Hematopoietic multipotent progenitor cell treated with erythropoietin and hydrocortisone succinate and interleukin-3 and kit ligand, for 8 days (in vitro differentiated cells): ENCODE measurements at regions not wholly inside any gene's neighbourhood (a gene's known extent, or its start where the extent isn't known, plus 50 kb on each side); places are given as distances from the start of the nearest gene placed in this dataset.

Experiments used
- DNase-seq: peaks from one replicate; pipeline ENCODE4 v3.0.0-alpha.2; 2015

DNA sequence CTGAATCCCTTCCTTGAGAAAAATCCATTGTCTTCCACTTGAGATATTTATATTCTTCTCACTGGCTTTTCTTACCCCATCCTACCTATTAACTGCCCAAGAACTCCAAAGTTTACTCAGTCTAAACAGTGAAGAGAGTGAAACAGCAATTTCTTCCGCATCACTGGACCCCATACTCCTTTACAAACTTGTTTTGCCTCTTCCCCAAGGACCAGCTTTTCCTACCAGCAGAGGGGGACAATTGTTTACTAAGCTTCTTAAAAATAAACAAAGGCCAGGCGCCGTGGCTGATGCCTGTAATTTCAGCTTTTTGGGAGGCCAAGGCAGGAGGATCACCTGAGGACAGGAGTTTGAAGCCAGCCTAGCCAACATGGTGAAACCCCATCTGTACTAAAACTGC, 52.0 kb downstream of the LRATD1 start:
- DNase-seq: no peak

DNA sequence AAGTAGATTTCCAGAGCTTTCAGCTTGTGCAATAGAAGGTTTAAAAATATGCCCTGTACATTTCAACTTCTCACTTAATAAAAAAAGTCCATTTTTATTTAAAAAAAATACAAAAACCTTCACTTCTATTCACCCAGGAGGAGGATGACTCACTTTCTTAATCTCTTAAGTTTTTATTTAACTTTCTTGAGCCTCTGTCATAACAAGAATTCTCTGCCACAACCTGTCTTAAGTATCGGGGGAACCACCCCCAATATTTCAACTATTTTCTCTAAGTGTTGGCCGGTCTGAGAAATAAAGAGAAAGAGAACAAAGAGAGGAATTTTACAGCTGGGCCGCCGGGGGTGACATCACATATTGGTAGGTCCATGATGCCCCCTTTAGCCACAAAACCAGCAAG, 58.4 kb downstream of the LRATD1 start:
- no peak for DNase-seq

DNA sequence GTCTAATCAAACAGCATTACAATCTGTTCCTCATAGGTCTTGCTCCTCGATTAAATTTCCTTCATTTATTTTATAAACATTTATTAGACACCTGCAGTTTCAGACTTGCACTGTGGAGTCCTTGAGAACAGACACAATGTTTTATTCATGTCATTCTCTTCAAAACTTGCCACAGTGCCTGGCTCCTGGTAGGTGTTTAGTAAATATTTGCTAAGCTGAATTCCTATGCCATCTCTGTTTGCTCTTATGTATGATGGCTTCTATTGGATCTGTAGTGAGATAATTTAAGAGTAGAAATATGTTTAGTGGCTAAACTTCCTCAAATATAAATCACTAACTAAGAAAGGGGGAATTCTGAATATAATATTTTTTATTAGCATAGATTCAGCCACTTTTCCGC, 61.4 kb downstream of the LRATD1 start:
- no peak for DNase-seq

DNA sequence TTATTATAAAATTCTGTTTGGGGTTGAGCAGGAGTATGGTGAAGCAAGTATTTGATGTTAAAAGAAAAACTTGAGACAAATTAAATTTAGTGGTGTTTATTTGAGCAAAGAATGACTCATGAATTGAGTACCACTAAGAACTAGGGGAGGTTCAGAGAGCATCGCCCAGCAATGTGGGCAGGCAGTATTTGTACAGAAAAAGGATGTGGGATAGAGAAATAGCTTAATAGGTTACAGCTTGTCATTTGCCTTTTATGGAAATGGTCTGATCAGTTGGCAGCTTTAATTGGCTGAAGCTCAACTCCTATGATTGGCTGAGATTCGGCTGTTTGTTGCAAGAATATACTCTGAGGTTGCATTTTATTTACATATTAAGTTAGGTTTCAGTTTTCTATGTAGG, 68.2 kb downstream of the LRATD1 start:
- DNase-seq: no peak

DNA sequence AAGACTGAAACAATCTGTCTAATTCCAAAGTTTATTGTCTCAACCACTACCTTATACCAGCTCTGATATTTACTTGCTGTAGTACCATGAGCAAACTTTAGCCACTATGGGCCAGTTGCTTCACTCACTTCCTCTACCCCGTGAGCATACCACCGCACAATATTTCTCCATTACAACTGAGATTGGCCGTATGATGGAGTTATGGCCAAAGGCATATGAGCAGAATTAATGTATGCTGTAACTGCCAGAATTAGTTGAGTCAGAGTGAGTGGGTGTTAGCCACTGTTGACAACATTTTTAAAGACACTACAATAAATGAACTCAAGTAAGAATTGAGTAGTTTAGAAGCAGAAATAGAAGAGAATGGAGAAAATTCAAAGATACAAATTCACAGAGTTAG, 69.7 kb downstream of the LRATD1 start:
- no peak for DNase-seq

DNA sequence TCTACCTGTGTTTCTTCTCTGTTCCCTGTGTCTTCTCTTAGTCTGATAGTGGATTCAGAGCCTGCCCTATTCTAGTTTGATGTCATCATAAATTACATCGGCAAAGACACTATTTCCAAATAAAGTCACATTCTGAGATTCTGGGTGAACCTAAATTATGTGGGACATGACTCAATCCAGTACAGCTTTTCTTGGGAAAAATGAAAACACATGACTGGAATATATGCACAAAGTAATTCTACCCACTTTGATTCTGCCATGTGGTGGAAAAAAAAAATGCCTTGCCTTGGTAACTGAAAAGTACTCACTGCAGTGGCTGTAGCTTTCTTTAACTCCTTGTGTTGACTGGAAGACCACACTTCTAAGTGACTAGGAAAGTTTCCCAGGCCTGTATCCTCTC, 73.7 kb downstream of the LRATD1 start:
- DNase-seq: no peak

DNA sequence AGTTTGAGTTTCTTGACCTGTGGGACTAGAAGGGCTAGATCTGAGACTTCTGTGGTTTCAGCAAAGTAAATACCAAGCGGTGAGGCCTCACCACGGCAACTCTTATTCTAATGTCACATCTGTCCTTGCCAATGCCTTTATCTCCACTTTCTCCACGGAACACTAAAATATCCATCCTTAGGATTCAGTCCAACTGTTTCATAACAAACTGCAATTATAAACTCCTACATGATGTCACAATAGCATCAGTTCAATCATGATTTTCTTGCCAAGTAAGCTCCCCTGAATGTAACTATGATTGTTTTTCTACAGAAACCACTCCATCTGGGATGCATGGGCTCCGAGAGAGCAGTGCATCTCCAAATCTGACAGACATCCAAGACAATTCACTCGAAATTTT, 79.6 kb downstream of the LRATD1 start:
- no peak for DNase-seq

DNA sequence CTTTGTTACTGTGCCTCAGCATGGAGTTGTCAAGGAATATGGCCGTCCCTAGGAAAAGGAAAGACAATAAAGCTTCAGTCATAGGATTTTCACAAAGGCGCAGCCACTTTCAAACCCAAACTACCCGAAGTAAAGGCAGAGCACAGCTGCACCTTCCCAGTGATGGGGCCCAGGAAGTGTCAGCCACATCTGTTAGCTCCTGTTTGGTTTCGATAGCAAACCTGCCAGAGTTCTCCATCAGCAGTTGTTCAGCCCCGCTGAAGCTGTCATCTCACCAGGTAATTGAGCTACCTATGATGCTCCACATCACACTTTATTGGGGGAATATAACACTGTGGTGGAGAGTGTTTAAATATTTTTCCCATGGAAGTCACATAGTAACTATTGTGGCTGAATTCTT, 80.7 kb downstream of the LRATD1 start:
- no peak for DNase-seq

DNA sequence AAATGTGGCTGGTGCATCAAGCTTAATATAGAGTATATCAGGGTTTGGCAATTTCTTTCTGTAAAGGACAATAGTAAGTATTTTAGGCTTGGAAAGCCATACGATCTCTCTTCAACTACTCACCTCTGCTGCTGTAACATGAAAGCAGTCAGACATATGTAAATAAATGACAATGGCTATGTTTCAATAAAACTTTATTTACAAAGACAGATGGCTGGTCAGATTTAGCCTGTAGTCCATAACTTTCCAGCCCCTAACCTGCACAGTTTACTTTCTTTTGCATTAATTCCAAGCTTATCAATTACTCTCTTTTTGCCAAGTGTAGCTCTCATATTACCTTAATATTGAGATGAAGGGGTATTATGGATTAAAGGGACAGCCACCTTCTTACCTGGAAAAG, 83.1 kb downstream of the LRATD1 start:
- no peak for DNase-seq

DNA sequence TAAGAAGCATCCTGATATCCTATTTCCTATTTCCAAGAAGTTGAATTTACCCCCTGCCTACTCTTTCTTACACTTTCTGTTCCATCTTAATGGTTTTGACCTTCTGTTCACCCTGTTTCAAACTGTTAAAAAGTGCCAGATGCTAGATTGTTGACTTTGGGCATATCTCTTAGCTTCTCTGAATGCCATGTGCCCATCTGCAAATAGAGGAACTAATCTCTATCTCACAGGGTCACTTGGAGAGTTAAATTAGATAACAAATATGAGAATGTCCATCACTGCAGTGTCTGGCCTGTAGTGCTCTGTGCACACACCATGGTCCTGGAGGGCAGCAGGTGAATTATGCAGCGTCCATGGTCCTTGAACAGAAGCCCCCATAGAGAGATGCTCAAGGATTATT, 83.8 kb downstream of the LRATD1 start:
- DNase-seq: no peak

DNA sequence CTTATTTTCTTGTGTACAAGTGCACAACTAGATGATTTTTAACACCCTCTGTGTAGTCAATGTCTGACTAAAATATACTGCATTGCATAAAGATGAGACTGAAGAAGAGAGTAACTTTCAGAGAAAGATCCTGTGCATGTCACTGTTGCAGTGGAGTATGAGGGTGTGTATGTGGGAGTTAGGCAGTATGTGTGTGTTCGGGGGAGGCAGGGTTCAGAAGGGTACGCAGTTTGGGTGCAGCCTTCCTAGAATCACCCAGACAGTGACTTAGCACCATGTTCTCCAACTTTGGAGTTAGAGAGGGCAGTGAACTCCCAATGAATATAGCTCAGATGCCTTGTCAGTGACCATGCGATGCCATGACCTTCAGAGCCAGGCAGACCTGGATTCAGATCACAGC, 84.6 kb downstream of the LRATD1 start:
- DNase-seq: no peak

DNA sequence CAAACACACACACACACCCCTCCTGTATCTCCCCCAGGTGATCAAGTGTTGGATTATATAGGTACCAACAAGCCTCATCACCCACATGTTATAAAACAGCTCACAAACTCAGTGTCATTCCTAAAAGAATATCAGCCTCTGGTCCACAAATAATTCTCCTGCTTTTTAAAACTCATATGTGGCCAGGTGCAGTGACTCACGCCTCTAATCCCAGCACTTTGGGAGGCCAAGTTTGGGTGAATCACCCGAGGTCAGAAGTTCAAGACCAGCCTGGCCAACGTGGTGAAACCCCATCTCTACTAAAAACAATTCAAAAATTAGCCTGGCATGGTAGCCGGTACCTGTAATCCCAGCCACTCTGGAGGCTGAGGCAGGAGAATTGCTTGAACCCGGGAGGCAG, 87.8 kb downstream of the LRATD1 start:
- no peak for DNase-seq

DNA sequence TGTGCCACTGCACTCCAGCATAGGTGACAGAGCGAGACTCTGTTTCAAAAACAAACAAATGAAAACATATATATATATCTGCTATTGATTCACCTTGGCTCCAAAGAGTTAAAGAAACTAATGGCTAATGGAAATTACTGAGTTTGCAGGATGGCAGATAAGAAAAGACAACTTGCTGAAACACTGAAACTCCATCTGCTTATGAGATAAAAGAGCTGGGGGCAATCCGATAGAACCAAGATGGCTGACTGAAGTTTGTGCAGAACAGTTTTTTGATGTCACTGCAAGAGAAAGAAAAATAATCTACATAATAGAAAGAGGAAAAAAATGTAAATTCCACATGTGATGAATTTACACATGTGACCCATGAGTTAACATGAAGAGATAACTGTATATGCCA, 88.2 kb downstream of the LRATD1 start:
- DNase-seq: no peak

DNA sequence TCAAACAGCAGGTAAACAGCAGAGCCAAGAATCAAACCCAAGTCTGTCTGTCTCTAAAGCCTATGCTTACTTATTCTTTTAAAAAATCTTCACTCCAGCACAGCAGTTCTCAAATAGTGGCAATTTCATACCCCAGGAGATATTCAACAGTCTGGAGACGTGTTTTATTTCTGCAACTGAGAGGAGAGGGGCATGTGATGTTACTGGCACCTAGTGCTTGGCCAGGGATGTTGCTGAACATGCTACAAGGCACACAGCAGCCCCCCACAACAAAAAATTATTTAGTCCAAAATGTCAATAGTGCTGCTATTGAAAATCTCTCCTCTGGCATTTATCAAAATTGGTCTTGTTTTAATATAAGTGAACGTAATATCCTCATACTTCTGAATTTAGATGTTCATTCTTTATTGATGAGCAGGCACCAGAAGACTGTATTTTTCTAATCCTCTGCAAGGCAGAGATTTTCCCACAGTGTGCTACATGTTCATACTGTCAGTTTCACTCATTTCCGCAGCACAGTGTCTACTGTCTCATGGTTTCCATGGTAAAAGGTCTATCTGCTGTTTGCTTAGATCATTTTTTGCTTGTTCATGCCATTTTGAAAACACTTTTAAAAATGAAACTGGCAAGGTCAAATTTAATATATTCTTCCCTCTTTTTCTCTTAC, 90.5 kb downstream of the LRATD1 start:
- no peak for DNase-seq

DNA sequence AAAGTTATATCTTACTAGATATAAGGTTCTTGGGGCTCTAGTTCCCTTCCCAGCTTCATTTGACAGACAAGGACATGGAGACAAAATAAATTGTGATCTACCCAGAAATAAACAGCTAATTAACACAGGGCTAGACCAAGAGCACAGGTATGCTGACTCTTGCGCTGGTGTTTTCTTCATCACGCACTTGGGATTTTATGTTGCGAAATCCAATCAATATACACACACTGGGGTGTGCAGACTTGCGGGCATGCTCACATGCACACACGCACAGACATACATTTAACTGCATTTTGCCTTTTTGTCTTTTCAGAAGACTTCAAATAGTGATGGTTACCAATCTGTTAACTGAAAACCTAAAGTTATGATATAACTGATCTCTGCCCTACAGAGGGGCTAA, 91.2 kb downstream of the LRATD1 start:
- DNase-seq: no peak

DNA sequence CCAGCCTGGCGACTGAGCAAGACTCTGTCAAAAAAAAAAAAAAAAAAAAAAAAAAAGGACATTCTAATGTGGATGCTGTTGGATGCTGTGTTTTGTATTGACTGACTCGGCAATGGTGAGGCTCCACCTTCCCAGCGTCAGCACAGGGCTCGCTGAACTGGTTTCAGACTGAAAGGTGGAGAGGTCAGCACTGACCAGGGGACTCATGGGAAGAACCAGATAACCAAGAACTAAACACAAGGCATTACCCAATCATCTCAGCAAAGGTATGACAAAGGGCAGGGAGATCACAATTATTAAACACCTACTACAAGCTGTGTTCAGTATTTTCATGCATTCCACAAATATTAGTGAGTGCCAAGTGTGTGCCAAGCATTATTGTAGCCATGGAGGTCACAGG, 103.2 kb downstream of the LRATD1 start:
- DNase-seq: no peak

DNA sequence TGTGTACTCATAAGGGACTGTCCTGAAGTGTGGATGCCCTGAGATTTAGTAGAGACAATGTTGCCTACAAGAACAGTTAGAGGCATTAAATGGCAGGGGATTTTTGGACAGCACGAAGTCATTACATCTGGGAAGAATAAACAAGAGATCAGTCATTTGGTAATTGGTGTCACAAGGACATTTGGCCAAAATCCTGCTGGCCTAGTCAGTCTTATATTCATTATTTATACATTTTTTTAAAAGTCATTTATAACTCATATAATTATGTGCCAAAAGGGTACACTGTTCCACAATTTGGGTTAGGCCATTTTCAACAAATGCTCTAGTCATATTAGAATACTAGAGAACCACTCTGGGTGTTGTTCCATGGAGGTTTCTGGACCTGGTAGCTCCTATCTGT, 104.7 kb downstream of the LRATD1 start:
- no peak for DNase-seq

DNA sequence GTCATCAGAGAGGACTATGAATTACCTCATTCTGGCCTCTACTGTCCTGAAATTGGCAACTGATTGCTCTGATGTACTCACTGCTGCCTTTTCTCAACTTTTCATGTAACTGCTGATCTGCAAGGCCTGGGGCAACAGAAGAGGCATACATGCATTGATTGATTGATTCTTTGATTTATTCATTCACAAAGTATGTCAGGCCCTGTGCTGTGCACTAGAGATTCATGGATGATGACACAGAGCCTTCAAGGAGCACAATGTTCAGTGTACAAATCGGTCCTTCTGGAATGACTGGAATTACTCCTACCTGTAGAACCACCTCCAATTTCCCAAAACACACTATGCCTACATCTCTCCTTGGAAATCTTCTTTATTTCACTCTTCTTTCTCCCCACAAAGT, 111.3 kb downstream of the LRATD1 start:
- DNase-seq: no peak

DNA sequence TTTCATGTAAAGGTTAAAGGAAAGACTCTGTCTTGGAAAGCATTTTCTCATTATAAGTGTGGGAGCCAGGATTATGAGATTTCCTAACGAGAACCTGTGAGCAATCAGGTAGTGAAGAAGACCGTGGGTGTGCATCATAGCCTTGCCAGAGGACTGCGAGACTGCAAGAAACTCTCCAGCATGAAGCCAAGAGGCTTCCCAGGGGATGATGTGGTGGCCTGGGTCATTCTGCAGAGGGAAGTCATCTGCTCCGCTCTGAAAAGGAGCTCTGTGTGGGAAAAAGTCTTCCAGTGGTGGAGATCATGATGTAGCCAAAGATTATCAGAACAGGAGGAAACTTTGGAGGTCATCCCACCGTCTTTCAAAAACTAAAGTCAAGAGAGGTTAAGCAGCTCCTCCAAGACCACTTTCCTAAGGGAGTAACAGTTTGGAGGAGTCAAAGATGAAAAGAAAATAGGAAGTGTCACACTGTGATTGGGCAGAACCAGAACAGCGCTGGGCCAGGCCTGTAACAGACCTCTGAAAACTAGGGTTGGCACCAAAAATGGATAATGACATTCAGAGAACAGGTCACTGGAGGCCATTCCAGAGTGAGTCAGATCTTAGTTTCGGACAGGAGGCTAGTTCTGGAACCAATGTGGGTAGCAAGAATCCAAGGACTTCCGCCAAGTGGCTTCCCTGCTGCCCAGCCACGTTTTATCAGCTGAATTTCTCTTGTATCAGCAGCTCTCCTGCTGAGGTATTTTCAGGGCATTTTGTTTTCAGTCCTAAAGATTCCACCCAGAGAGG, 113.0 kb downstream of the LRATD1 start:
- no peak for DNase-seq

DNA sequence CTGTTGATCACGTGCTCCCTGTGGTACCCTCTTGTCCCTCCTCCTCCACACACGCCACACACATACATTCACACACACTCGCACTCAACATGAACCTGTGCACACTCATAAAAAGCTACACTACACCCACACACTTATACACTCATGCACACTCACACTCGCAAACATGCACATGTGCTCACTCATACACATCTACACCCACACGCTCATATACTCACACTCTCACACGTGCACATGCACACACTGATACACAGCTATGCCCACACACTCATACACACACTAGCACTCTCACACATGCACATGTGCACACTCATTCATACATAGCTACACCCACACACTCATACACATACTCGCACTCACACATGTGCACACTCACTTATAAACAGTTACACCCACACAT, 113.6 kb downstream of the LRATD1 start:
- DNase-seq: no peak

DNA sequence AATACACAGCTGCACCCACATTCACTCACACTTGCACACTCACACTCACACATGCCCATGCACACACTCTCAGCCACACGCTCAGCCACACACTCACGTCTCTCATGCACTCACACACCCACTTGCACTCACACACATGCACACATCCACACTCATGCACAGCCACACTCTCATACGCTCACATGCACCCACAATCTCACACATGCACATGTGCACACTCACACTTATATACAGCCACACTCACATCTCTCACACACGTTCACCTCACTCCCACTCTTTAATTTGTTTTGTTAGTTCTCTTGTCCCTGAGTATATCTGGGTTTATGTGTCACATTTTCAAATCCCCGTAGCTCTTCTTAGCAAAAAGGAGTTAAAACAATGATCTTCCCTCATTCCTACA, 114.9 kb downstream of the LRATD1 start:
- DNase-seq: no peak

DNA sequence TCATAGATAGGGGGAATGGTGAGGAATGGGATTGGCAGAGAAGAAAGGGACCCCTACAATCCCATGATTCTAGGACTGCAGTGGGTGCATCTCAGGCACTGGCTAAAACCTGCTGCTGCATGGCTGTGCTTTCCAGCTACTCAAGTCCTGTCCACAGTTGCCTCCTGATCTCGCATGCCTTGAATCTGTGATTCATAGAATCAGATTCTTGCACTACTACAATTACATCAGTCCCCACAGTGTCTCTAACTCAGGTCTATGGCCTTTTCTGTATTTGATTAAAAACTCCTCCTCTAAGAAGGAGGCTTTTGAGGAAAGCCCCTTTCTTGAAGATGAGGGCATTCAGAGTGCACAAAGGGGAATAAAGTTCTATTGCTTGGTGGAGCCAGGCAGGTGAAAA, 117.4 kb downstream of the LRATD1 start:
- DNase-seq: no peak

DNA sequence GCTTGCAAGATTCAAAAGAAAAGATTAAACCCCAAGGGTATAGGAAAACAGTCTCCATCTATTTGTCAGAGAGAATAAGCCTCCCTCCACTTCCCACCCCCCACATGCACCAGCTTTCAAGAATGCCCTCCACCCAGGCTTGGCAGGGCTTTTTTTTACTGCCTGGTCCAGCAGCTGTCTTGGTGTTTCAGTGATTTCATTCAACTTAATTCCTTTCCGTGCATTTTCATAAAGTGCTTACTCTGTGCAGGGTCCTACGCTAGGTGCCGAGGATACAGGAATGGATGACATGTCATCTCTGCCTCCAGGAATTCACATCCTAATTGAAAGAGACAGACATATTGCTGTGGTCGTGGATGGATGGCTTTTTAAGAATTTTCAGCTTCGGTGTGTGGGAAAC, 117.9 kb downstream of the LRATD1 start:
- no peak for DNase-seq

DNA sequence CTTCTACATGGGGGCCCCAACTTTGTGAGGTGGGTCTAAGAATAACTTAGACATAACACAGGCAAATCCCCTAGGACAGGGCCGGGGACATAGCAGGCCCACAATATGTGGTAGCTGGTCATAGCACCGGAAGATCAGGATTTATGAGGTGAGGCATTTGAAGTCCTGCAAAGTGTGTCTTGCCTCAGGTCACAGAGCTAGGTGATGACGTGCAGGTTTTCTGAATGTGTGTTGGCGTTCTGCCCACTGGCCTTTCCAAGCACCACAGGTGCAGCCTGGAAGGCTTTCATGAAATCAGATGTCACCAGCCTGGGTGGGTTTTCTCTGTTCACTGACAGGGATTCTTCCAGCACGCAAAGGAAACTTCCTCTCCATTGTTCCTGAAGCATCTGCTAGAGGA, 119.1 kb downstream of the LRATD1 start:
- no peak for DNase-seq

DNA sequence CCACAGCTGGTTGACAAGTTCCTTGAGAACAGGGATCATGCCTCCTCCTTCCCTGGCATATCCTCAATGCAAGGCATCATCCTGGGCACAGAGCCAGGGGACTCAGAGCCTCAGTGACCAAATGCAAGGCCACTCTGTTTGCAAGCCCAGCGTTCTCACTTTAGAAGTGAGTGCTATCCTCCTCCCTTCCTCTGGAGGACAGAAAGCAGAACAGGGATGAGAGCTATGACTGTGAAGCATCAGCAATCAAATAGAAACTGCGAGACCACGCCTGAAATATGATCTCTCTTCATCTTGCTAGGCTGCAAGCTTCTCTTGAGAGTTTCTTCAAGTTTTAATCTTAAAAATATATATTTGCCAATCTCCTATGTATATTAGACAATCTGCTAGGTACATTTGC, 119.8 kb downstream of the LRATD1 start:
- no peak for DNase-seq
